ENCODE measurements at regions not wholly inside any gene's neighbourhood (a gene's known extent, or its start where the extent isn't known, plus 50 kb on each side); places are given as distances from the start of the nearest gene placed in this dataset.

- DNase-seq = no peak
- TF ChIP-seq, protein P1, sequence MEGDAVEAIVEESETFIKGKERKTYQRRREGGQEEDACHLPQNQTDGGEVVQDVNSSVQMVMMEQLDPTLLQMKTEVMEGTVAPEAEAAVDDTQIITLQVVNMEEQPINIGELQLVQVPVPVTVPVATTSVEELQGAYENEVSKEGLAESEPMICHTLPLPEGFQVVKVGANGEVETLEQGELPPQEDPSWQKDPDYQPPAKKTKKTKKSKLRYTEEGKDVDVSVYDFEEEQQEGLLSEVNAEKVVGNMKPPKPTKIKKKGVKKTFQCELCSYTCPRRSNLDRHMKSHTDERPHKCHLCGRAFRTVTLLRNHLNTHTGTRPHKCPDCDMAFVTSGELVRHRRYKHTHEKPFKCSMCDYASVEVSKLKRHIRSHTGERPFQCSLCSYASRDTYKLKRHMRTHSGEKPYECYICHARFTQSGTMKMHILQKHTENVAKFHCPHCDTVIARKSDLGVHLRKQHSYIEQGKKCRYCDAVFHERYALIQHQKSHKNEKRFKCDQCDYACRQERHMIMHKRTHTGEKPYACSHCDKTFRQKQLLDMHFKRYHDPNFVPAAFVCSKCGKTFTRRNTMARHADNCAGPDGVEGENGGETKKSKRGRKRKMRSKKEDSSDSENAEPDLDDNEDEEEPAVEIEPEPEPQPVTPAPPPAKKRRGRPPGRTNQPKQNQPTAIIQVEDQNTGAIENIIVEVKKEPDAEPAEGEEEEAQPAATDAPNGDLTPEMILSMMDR (IDR thresholded peaks at IDR 0.05; ENCODE audit: insufficient read depth in 1 of 2, low read depth in 1 of 2, low read length in 1 of 2, severe bottlenecking in 1 of 2, unreplicated experiment in 1 of 2) = no peak
- intact Hi-C loops (cut with micrococcal nuclease; ENCODE audit: unreplicated experiment) = no loop called here
- H3K27me3 ChIP-seq (replicated peaks; ENCODE audit: control insufficient read depth, insufficient read depth, low read length) = no peaks in the 10 kb centered on the region
- Mint-ChIP-seq H3K9me3 (ENCODE audit: unreplicated experiment) (peaks cover 34% of the 10 kb centered on the region), H3K4me3 (ENCODE audit: unreplicated experiment) (no peak overlapping the region), H3K27ac (ENCODE audit: unreplicated experiment) (no peak overlapping the region), H3K27me3 (ENCODE audit: insufficient read depth, unreplicated experiment) (no peaks in the 10 kb centered on the region), H3K36me3 (ENCODE audit: insufficient read depth, unreplicated experiment) (peaks cover 4% of the 10 kb centered on the region), H3K4me1 (ENCODE audit: low read depth, unreplicated experiment) (no peaks in the 10 kb centered on the region)
- CTCF ChIA-PET = no interaction called here
- no peaks in the 10 kb centered on the region for H3K36me3 ChIP-seq (ENCODE audit: control insufficient read depth, insufficient read depth, low read length)
- H3K4me1 ChIP-seq = no peaks in the 10 kb centered on the region
- H3K4me3 ChIP-seq (ENCODE audit: low read depth, low read length) = no peak overlapping the region
- no TSS peak for BruUV-seq (replicated peaks)
- POLR2A ChIA-PET = no interaction called here
- peaks cover 14% of the 10 kb centered on the region for H3K9me3 ChIP-seq
Observed at GRCh38 chr13:106649495-106649894, 81.6 kb upstream of the ARGLU1 start.

DNA sequence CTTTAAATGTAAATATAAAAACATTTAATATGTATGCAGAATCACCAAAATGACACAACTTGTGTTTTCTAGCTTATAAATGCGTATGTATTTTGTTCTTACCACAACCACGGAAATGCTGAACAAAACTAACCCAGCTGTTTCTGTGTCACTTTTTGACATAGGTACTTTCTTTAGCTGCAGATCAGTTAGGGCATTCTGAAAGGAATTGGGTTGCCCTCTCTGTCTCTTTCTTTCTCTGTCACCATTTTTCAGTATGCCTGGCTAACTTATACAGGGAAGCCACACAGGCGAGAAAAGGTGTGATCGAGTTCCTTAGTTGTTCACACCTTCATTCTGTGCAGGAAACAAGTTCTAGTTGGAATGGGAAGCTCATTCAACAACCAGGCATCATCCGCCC is 72.6 kb upstream of the ARGLU1 start:
- H3K4me3 Mint-ChIP-seq (ENCODE audit: unreplicated experiment) = no peak overlapping the region
- TF ChIP-seq, protein P1 (IDR thresholded peaks at IDR 0.05; ENCODE audit: insufficient read depth in 1 of 2, low read depth in 1 of 2, low read length in 1 of 2, severe bottlenecking in 1 of 2, unreplicated experiment in 1 of 2) = no peak
- no peaks in the 10 kb centered on the region for H3K27me3 ChIP-seq (replicated peaks; ENCODE audit: control insufficient read depth, insufficient read depth, low read length)
- no peak overlapping the region for H3K4me3 ChIP-seq (ENCODE audit: low read depth, low read length)
- H3K36me3 Mint-ChIP-seq (ENCODE audit: insufficient read depth, unreplicated experiment) = no peaks in the 10 kb centered on the region
- no TSS peak for BruUV-seq (replicated peaks)
- H3K4me1 ChIP-seq = no peaks in the 10 kb centered on the region
- H3K36me3 ChIP-seq (ENCODE audit: control insufficient read depth, insufficient read depth, low read length) = no peaks in the 10 kb centered on the region
- no peak overlapping the region for H3K27ac Mint-ChIP-seq (ENCODE audit: unreplicated experiment)
- H3K4me1 Mint-ChIP-seq (ENCODE audit: low read depth, unreplicated experiment) = no peaks in the 10 kb centered on the region
- DNase-seq = no peak
- no peaks in the 10 kb centered on the region for H3K27me3 Mint-ChIP-seq (ENCODE audit: insufficient read depth, unreplicated experiment)
- no peaks in the 10 kb centered on the region for H3K9me3 ChIP-seq
- ChIA-PET CTCF (no interaction called here), POLR2A (no interaction called here)
- intact Hi-C loops (cut with micrococcal nuclease; ENCODE audit: unreplicated experiment) = no loop called here
- peaks cover 2% of the 10 kb centered on the region for H3K9me3 Mint-ChIP-seq (ENCODE audit: unreplicated experiment)

GRCh38 chr13:106637519-106637918 is 69.6 kb upstream of the ARGLU1 start:
- CTCF ChIA-PET = no interaction called here
- Mint-ChIP-seq H3K4me1 (ENCODE audit: low read depth, unreplicated experiment) (no peaks in the 10 kb centered on the region), H3K27ac (ENCODE audit: unreplicated experiment) (no peak overlapping the region), H3K27me3 (ENCODE audit: insufficient read depth, unreplicated experiment) (no peaks in the 10 kb centered on the region), H3K9me3 (ENCODE audit: unreplicated experiment) (no peaks in the 10 kb centered on the region), H3K36me3 (ENCODE audit: insufficient read depth, unreplicated experiment) (no peaks in the 10 kb centered on the region), H3K4me3 (ENCODE audit: unreplicated experiment) (no peak overlapping the region)
- no peaks in the 10 kb centered on the region for H3K27me3 ChIP-seq (replicated peaks; ENCODE audit: control insufficient read depth, insufficient read depth, low read length)
- TF ChIP-seq, protein P1 (IDR thresholded peaks at IDR 0.05; ENCODE audit: insufficient read depth in 1 of 2, low read depth in 1 of 2, low read length in 1 of 2, severe bottlenecking in 1 of 2, unreplicated experiment in 1 of 2) = no peak
- intact Hi-C loops (cut with micrococcal nuclease; ENCODE audit: unreplicated experiment) = no loop called here
- no peaks in the 10 kb centered on the region for H3K9me3 ChIP-seq
- H3K36me3 ChIP-seq (ENCODE audit: control insufficient read depth, insufficient read depth, low read length) = no peaks in the 10 kb centered on the region
- H3K4me1 ChIP-seq = no peaks in the 10 kb centered on the region
- no peak overlapping the region for H3K4me3 ChIP-seq (ENCODE audit: low read depth, low read length)
- POLR2A ChIA-PET = no interaction called here
- no peak for DNase-seq
- no TSS peak for BruUV-seq (replicated peaks)
